ENCODE measurements at regions not wholly inside any gene's neighbourhood (a gene's known extent, or its start where the extent isn't known, plus 50 kb on each side); places are given as distances from the start of the nearest gene placed in this dataset.
"Not testable (repeated sequence)": the region's sequence is repeated elsewhere in the genome, so short reads cannot be mapped to it uniquely, and the experiment has no call there.

DNA sequence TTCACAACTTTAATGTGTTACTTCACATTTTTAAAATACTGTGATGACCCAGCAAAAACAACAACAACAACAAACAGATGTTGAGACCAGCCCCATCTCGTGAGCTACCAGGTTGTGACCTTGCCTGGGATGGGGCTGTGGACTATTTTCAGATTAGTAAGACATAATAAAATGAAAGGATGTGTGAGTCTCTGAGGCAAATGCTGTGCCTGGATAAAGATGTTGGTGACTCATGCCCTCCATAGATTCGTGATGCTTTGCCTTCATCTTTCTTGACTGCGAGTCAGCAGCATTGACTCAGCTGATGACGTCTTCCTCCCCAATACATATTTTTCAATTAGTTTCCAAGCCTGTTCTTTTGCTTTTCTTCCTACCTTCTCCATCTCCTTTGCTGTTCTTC is 453.0 kb upstream of the CFAP20DC start:
- Histone ChIP-seq H3K4me3 (ENCODE audit: low read depth, low read length) (no peak overlapping the region), H3K27me3 (ENCODE audit: control insufficient read depth, insufficient read depth, low read length) (no peaks in the 10 kb centered on the region), H3K9me3 (ENCODE audit: control insufficient read depth, insufficient read depth, low read length) (no peaks in the 10 kb centered on the region), H3K27ac (ENCODE audit: low read depth, low read length) (peak overlapping the region; percentile 74)
- CTCF ChIA-PET, result interaction anchor here (0.8 kb wide), 1 partner anchor 508 kb away, joined by 4 read pairs; no protein-coding TSS in a partner anchor
- TF ChIP-seq, protein P1, sequence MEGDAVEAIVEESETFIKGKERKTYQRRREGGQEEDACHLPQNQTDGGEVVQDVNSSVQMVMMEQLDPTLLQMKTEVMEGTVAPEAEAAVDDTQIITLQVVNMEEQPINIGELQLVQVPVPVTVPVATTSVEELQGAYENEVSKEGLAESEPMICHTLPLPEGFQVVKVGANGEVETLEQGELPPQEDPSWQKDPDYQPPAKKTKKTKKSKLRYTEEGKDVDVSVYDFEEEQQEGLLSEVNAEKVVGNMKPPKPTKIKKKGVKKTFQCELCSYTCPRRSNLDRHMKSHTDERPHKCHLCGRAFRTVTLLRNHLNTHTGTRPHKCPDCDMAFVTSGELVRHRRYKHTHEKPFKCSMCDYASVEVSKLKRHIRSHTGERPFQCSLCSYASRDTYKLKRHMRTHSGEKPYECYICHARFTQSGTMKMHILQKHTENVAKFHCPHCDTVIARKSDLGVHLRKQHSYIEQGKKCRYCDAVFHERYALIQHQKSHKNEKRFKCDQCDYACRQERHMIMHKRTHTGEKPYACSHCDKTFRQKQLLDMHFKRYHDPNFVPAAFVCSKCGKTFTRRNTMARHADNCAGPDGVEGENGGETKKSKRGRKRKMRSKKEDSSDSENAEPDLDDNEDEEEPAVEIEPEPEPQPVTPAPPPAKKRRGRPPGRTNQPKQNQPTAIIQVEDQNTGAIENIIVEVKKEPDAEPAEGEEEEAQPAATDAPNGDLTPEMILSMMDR (IDR thresholded peaks at IDR 0.05; ENCODE audit: low read depth, low read length), result no peak
- DNase-seq (ENCODE audit: low read depth, low spot score), result peak; percentile 71
- POLR2A ChIA-PET, result no interaction called here

DNA sequence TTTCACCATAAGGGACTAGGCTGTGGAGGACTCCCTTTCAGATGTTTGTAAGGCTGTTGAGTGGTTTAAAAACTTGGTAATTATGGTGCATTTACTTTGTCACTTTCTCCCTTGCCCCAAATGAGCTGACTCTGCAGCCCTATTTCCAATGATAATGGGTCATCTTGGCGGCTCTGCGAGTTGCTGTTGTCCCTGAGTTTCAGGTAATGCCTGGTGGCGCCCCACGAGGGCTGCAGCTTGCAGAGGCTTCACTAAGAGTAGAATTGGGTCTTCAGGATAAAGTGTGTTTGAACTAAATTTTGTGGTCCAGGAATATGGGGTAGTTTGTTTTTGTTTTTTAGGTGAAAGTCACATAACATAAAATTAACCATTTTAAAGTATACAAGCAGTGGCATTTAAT is 450.1 kb upstream of the CFAP20DC start:
- CTCF ChIA-PET, result no interaction called here
- H3K4me3 ChIP-seq (ENCODE audit: low read depth, low read length), result no peak overlapping the region
- peaks cover 4% of the 10 kb centered on the region for H3K27me3 ChIP-seq (ENCODE audit: control insufficient read depth, insufficient read depth, low read length)
- TF ChIP-seq, protein P1 (IDR thresholded peaks at IDR 0.05; ENCODE audit: low read depth, low read length), result no peak
- POLR2A ChIA-PET, result no interaction called here
- DNase-seq (ENCODE audit: low read depth, low spot score), result no peak
- no peaks in the 10 kb centered on the region for H3K9me3 ChIP-seq (ENCODE audit: control insufficient read depth, insufficient read depth, low read length)
- H3K27ac ChIP-seq (ENCODE audit: low read depth, low read length), result no peak overlapping the region

DNA sequence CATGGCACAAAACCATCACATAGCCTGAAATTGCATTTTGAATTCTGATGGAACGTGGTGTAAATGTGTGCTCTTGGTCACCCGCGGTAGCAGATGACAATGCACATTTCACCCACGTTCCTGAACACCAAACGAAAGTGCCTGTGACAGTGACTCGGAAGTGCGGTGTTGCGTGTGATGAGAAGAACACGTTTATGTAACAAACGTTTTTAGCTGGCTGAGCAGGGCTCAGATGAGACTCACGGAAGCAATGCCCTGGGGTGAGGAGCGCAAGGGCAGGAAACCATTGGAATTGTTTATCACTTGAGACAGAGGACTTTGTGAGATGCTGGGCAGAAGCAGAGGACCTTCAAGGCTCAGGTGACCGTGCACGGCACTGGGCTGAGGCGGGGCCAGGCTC is 449.2 kb upstream of the CFAP20DC start:
- Histone ChIP-seq H3K9me3 (ENCODE audit: control insufficient read depth, insufficient read depth, low read length) (no peaks in the 10 kb centered on the region), H3K4me3 (ENCODE audit: low read depth, low read length) (no peak overlapping the region), H3K27me3 (ENCODE audit: control insufficient read depth, insufficient read depth, low read length) (peaks cover 4% of the 10 kb centered on the region), H3K27ac (ENCODE audit: low read depth, low read length) (no peak overlapping the region)
- no peak for DNase-seq (ENCODE audit: low read depth, low spot score)
- TF ChIP-seq, protein P1 (IDR thresholded peaks at IDR 0.05; ENCODE audit: low read depth, low read length), result no peak
- ChIA-PET CTCF (no interaction called here), POLR2A (no interaction called here)

DNA sequence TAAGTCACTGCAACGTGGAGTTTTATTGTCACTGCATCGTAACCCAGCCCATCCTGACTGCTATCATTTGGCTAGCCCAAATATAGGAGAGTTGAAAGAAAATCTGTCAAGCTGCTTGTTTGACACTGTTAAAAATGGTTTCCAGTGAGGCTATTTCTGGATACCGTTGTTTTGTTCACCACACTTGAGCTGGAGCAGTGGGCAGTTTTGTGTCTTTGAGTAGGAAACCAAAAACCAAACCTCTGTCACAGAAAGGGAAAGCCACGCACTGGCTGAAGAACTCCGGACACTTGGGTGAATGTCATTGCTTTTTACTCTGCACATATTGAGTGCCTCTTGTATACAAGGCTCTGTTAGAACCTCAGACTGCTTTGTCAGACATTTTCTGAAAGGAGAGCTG is 446.4 kb upstream of the CFAP20DC start:
- Histone ChIP-seq H3K9me3 (ENCODE audit: control insufficient read depth, insufficient read depth, low read length) (no peaks in the 10 kb centered on the region), H3K4me3 (ENCODE audit: low read depth, low read length) (no peak overlapping the region), H3K27ac (ENCODE audit: low read depth, low read length) (no peak overlapping the region), H3K27me3 (ENCODE audit: control insufficient read depth, insufficient read depth, low read length) (peaks cover 4% of the 10 kb centered on the region)
- ChIA-PET POLR2A (no interaction called here), CTCF (no interaction called here)
- TF ChIP-seq, protein P1 (IDR thresholded peaks at IDR 0.05; ENCODE audit: low read depth, low read length), result no peak
- DNase-seq (ENCODE audit: low read depth, low spot score), result no peak

DNA sequence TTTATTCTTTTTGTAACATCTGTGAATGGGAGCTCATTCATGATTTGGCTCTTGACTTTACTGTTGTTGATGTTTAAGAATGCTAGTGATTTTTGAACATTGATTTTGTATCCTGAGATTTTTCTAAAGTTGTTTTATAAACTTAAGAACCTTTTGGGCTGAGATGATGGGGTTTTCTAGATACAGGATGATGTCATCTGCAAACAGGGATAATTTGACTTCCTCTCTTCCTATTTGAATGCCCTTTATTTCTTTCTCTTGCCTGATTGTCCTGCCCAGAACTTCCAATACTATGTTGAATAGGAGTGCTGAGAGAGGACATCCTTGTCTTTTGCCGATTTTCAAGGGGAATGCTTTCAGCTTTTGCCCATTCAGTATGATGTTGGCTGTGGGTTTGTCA is 445.1 kb upstream of the CFAP20DC start:
- CTCF ChIA-PET; H3K9me3 ChIP-seq (ENCODE audit: control insufficient read depth, insufficient read depth, low read length); H3K27me3 ChIP-seq (ENCODE audit: control insufficient read depth, insufficient read depth, low read length); POLR2A ChIA-PET; H3K4me3 ChIP-seq (ENCODE audit: low read depth, low read length); DNase-seq (ENCODE audit: low read depth, low spot score); H3K27ac ChIP-seq (ENCODE audit: low read depth, low read length): not testable (repeated sequence)

DNA sequence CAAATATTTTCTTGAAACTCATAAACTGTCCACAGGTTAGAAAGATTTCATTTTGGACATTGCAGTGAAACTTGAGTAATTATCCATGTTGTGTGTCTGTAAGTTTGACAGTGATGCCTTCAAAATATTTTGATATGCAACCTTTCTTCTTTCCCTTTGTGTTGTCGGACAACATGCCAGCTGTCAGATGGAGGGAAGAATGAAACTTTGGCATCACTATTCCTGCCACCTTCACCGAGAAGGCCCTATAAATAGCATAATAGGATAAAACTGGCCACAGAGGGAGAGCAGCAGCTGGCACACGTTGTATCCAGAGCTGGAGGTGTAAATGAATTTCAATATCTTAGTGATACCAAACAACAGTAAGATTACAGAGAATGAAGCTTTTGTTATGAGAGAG is 436.7 kb upstream of the CFAP20DC start:
- H3K9me3 ChIP-seq (ENCODE audit: control insufficient read depth, insufficient read depth, low read length), result no peaks in the 10 kb centered on the region
- ChIA-PET POLR2A (no interaction called here), CTCF (no interaction called here)
- TF ChIP-seq, protein P1 (IDR thresholded peaks at IDR 0.05; ENCODE audit: low read depth, low read length), result no peak
- no peak for DNase-seq (ENCODE audit: low read depth, low spot score)
- no peaks in the 10 kb centered on the region for H3K27me3 ChIP-seq (ENCODE audit: control insufficient read depth, insufficient read depth, low read length)
- no peak overlapping the region for H3K4me3 ChIP-seq (ENCODE audit: low read depth, low read length)
- no peak overlapping the region for H3K27ac ChIP-seq (ENCODE audit: low read depth, low read length)
